HG03103 (cell line): ENCODE measurements at regions not wholly inside any gene's neighbourhood (a gene's known extent, or its start where the extent isn't known, plus 50 kb on each side); places are given as distances from the start of the nearest gene placed in this dataset.
"Not testable (repeated sequence)": the region's sequence is repeated elsewhere in the genome, so short reads cannot be mapped to it uniquely, and the experiment has no call there.

ENCODE experiments used
- ATAC-seq: cut with Tn5 transposase; IDR thresholded peaks from one replicate; pipeline ENCODE4 v1.9.1; 2021; ENCODE audit warnings: low read depth; ENCODE audit not compliant: unreplicated experiment

- no peak for ATAC-seq
These were observed 205.5 kb downstream of the NPR3 start for GRCh38 chr5:32916648-32917047.

GRCh38 chr5:32928761-32929160, 217.6 kb downstream of the NPR3 start:
- ATAC-seq, result no peak

- not testable (repeated sequence) for ATAC-seq
These were observed 220.3 kb downstream of the NPR3 start for GRCh38 chr5:32931438-32931837.

- no peak for ATAC-seq
These were observed 221.3 kb downstream of the NPR3 start for GRCh38 chr5:32932241-32932935.

GRCh38 chr5:32933692-32934091, 222.6 kb downstream of the NPR3 start:
- ATAC-seq, result no peak

GRCh38 chr5:32934529-32934928, 223.4 kb downstream of the NPR3 start:
- no peak for ATAC-seq

GRCh38 chr5:32935283-32935682, 224.2 kb downstream of the NPR3 start:
- ATAC-seq, result no peak

GRCh38 chr5:32936329-32936728, 225.2 kb downstream of the NPR3 start:
- ATAC-seq, result no peak

GRCh38 chr5:32942225-32942989, 231.3 kb downstream of the NPR3 start:
- no peak for ATAC-seq

GRCh38 chr5:32949286-32949970, 238.3 kb downstream of the NPR3 start:
- ATAC-seq, result no peak

- no peak for ATAC-seq
These were observed 239.9 kb downstream of the NPR3 start for GRCh38 chr5:32951003-32951402.

GRCh38 chr5:32951878-32952277, 240.8 kb downstream of the NPR3 start:
- ATAC-seq, result no peak

- not testable (repeated sequence) for ATAC-seq
These were observed 241.3 kb downstream of the NPR3 start for GRCh38 chr5:32952421-32952820.

- no peak for ATAC-seq
These were observed 242.6 kb downstream of the NPR3 start for GRCh38 chr5:32953694-32954093.

- ATAC-seq, result no peak
These were observed 244.7 kb downstream of the NPR3 start for GRCh38 chr5:32955814-32956213.

GRCh38 chr5:32960340-32961058, 249.4 kb downstream of the NPR3 start:
- ATAC-seq, result no peak

GRCh38 chr5:32961059-32961415, 249.9 kb downstream of the NPR3 start:
- no peak for ATAC-seq

- no peak for ATAC-seq
These were observed 253.1 kb downstream of the NPR3 start for GRCh38 chr5:32964261-32964660.

GRCh38 chr5:32973646-32974045, 262.5 kb downstream of the NPR3 start:
- ATAC-seq, result no peak

- no peak for ATAC-seq
These were observed 264.7 kb downstream of the NPR3 start for GRCh38 chr5:32975656-32976375.
